GM19043 (cell line): ENCODE measurements at regions not wholly inside any gene's neighbourhood (a gene's known extent, or its start where the extent isn't known, plus 50 kb on each side); places are given as distances from the start of the nearest gene placed in this dataset.

Source experiments
- ATAC-seq: cut with Tn5 transposase; IDR thresholded peaks from one replicate; pipeline ENCODE4 v1.9.1; 2021; ENCODE audit warnings: low read depth; ENCODE audit not compliant: unreplicated experiment

DNA sequence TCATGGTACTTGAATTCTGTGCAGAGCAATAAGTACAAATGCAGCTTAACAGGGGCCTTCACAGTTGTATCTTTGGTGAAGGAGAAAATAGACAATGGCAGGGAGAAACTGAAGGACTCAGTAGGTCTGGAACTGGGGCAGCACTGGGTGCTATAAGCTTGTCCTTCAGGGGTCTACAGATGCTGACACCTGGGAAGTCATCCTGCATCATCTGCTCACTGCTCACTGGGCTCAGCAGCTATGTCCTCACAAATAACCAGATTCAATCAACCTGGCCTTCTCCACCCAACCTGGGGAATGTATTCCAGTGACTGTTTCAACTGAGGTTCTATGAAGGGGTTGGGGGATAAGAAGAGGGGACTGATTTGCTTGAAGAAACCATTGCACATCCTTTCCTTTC, 117.0 kb downstream of the ZNF280B start:
- ATAC-seq: no peak

DNA sequence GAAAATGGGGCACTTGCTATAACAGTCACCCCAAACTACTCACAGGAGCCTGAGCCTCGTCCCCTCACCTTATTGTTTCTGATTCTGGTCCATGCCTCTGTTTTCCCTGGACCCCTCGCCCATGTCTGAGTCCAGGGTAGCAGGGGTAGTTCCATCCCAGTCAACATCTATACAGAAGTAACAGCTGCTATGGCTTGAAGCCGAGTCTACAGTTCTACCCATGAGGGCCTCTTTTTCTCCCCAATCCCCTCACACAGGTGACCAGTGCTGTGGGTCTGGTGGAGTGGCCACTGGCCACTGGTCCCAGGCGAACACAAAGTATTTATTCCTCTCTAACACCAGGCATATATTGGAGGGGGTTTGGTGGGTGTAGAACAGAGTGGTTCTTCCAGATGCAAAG, 116.4 kb downstream of the ZNF280B start:
- ATAC-seq: no peak

DNA sequence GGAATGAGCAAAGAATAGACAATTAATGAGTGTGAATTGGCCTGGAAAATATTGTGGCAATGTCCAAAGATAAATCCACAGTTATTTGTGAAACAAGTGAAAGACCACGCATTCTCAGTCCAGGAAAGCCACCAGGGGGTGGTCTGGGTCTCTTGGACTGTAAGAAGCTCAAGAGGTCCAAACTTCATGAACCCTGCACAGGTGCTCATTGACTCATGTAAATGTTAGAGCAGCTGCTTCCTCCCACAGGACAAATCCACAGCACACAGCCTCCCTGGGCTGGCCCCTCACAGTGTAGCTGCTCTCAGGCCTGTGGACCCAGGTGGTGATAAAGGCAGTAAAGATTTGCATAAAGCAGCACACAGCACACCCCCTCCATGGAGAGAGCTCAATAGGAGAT, 114.0 kb downstream of the ZNF280B start:
- ATAC-seq: no peak

GRCh38 chr22:22395245-22395644, 113.3 kb downstream of the ZNF280B start:
- ATAC-seq: no peak

GRCh38 chr22:22396741-22397291, 111.7 kb downstream of the ZNF280B start:
- no peak for ATAC-seq

DNA sequence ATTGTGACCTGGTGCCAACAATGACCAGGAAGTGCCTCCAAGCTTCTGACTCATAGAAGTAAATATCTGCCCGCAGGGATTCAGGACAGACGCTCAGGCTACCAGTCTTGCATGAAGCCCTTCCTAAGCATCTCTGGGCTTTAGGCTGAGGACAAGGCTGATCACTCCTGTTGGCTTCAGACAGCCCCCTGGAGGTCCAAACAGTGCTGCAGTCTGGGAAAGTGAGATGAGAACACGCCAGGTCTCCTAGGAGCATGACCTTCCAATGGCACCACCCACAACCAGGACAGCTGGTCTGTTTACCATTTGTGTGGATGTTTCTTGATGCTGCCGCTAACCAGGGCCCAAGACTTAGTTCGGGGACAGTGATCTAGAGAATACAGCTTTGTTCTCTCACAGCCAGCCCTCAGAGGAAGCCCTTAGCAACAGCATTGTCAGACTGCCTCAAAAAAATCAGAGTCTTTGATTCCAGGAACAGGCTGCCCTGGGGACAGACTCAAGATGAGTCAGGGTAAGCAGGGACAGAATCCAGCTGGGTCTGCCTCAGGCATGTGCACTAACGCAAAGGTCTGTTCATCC, 111.2 kb downstream of the ZNF280B start:
- no peak for ATAC-seq

DNA sequence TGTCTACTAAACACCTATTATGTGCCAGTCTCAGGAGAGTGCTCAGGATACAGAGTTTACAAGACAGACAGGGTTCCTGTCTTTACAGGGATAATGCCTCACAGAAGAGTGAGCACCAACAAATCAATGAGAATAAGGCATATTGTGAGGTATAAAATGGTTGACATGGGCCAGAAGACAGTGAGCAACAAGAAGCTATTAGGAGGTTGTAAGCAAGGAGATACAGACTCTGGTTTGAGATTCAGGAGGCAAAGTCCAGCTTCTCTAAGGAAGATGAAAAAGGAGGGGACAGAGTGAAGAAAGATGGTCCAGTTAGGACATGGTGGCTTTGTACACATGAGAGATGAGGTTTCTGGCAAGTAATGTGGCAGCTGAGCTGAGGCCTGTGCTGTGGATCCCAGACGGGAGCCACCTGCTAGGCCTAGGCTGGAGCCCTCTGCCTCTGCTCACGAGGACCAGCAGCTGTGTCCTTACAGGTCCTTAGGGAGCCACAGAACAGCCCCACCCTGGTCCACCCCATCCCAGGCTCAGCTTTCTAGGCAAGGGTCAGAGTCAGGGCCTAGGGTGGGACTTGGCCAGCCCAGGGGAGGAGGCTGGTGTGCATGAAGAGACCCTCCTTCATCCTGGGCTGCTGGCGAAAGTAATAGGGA, 110.5 kb downstream of the ZNF280B start:
- ATAC-seq: no peak

GRCh38 chr22:22398530-22399327, 109.8 kb downstream of the ZNF280B start:
- no peak for ATAC-seq

GRCh38 chr22:22400099-22400498, 108.4 kb downstream of the ZNF280B start:
- no peak for ATAC-seq

DNA sequence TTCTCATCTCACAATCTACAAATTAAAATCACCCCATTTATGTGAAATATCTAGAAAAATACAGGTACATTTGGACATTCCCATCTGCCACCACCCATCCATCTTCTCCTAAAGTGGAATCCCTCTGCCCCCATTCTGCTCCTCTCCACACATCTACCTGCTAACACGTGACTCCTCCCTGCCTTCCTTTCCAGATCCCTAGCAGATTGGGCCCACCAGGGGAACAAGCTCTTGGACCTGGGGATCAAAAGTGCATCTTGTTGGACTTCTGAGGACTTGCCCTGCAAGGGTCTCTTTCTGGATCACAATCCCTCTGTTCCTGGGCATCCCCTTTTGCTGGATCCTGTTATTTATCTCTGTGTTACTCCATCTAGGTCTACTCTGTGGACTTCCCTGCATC, 107.6 kb downstream of the ZNF280B start:
- no peak for ATAC-seq

GRCh38 chr22:22401381-22401780, 107.2 kb downstream of the ZNF280B start:
- ATAC-seq: no peak

- ATAC-seq: no peak
These were observed 105.2 kb downstream of the ZNF280B start for GRCh38 chr22:22403306-22403705.

- no peak for ATAC-seq
These were observed 104.8 kb downstream of the ZNF280B start for GRCh38 chr22:22403771-22404170.

DNA sequence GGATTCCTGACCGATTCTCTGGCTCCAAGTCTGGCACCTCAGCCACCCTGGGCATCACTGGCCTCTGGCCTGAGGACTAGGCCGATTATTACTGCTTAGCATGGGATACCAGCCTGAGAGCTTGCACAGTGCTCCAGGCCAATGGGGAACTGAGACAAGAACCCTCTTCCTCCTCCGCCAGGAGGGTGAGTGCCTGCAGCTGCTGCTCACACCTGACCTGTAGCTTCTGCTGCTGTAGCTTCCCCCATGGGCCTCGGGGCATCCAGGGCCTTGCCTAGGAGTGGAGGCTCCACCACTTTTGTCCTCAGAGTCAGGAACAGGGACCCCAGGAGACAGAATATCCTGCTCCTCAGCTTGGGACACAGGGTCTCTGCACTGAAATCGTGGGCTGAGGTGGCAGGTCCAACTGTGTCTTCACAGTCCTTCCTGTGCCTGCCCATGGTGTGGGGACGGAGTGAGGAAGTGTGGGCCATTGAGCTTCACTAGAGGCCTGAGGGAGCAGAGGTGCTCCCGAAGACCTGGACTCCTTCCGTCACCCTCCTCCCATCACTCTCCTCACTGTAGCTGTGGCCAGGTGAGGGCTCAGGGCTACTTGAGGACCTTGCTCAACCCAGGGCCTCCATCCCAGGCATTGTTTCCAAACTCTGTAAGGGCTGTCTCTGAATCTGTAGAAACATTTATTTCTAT, 103.8 kb downstream of the ZNF280B start:
- no peak for ATAC-seq

GRCh38 chr22:22406445-22407027, 102.0 kb downstream of the ZNF280B start:
- ATAC-seq: no peak

DNA sequence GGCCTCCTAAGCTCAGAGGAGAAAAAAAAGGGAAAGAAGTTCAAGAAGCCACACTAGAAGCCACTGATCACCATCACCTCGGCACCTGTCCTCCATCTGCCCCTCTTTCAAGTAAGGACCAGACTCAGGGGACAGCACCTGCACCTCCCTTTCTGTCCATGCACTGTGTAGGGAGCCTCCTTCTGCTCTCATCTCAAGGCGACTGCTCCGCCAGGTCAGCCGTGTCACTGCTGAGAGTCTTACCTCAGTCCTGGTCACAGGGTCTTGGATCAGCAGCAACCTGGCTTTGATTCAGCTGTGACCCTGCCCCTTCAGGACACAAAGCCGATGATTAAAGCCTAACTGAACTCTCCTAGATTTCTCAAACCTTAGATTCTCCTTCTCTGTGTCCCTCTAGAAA, 101.5 kb downstream of the ZNF280B start:
- no peak for ATAC-seq

- ATAC-seq: no peak
These were observed 100.3 kb downstream of the ZNF280B start for GRCh38 chr22:22408269-22408668.

GRCh38 chr22:22408731-22409696, 99.5 kb downstream of the ZNF280B start:
- ATAC-seq: no peak

- no peak for ATAC-seq
These were observed 98.4 kb downstream of the ZNF280B start for GRCh38 chr22:22410121-22410520.
